Islet precursor cell (in vitro differentiated cells): ENCODE measurements at regions not wholly inside any gene's neighbourhood (a gene's known extent, or its start where the extent isn't known, plus 50 kb on each side); places are given as distances from the start of the nearest gene placed in this dataset.

ENCODE experiments used
- DNase-seq: peaks from one replicate; pipeline ENCODE4 v3.0.0-alpha.2; 2018

- DNase-seq: no peak
These were observed 153.6 kb upstream of the LINGO1 start for GRCh38 chr15:77786181-77786890.

- no peak for DNase-seq
These were observed 151.9 kb upstream of the LINGO1 start for GRCh38 chr15:77784361-77785292.

- DNase-seq: no peak
These were observed 150.9 kb upstream of the LINGO1 start for GRCh38 chr15:77783636-77784035.

GRCh38 chr15:77782691-77783090 lies 150.0 kb upstream of the LINGO1 start:
- no peak for DNase-seq

- DNase-seq: no peak
These were observed 149.2 kb upstream of the LINGO1 start for GRCh38 chr15:77781946-77782240.

GRCh38 chr15:77781151-77781945 lies 148.6 kb upstream of the LINGO1 start:
- no peak for DNase-seq

- DNase-seq: no peak
These were observed 146.1 kb upstream of the LINGO1 start for GRCh38 chr15:77778802-77779201.

- no peak for DNase-seq
These were observed 143.1 kb upstream of the LINGO1 start for GRCh38 chr15:77775837-77776236.

- no peak for DNase-seq
These were observed 142.7 kb upstream of the LINGO1 start for GRCh38 chr15:77775373-77775772.

- no peak for DNase-seq
These were observed 141.6 kb upstream of the LINGO1 start for GRCh38 chr15:77774350-77774749.

GRCh38 chr15:77773903-77774302 lies 141.2 kb upstream of the LINGO1 start:
- DNase-seq: no peak

- DNase-seq: no peak
These were observed 140.1 kb upstream of the LINGO1 start for GRCh38 chr15:77772641-77773402.

- no peak for DNase-seq
These were observed 138.9 kb upstream of the LINGO1 start for GRCh38 chr15:77771616-77772015.

GRCh38 chr15:77769700-77770099 lies 137.0 kb upstream of the LINGO1 start:
- no peak for DNase-seq

- DNase-seq: no peak
These were observed 135.9 kb upstream of the LINGO1 start for GRCh38 chr15:77768521-77769078.

- DNase-seq: no peak
These were observed 135.4 kb upstream of the LINGO1 start for GRCh38 chr15:77768107-77768506.

- no peak for DNase-seq
These were observed 131.4 kb upstream of the LINGO1 start for GRCh38 chr15:77764095-77764494.

- DNase-seq: no peak
These were observed 130.1 kb upstream of the LINGO1 start for GRCh38 chr15:77762747-77763355.

GRCh38 chr15:77759896-77760592 lies 127.3 kb upstream of the LINGO1 start:
- peak; percentile 79 for DNase-seq

- no peak for DNase-seq
These were observed 121.2 kb upstream of the LINGO1 start for GRCh38 chr15:77753939-77754338.

GRCh38 chr15:77753281-77753873 lies 120.7 kb upstream of the LINGO1 start:
- DNase-seq: peak; percentile 83
